Neural cell (in vitro differentiated cells): ENCODE measurements at regions not wholly inside any gene's neighbourhood (a gene's known extent, or its start where the extent isn't known, plus 50 kb on each side); places are given as distances from the start of the nearest gene placed in this dataset.

ENCODE experiments used
- H2AFZ ChIP-seq: fragments of 200-600, 300-800 bp; sonication (generic), shearing (Covaris generic); 2 replicates; pipeline ENCODE4 v1.6.0; 2014; ENCODE audit warnings: low read depth, mild to moderate bottlenecking, antibody characterized with exemption, low read length, moderate library complexity
- H3F3A ChIP-seq: fragments of 200-600 bp; shearing (Covaris generic); 2 replicates; pipeline ENCODE4 v1.6.1; 2016; ENCODE audit warnings: mild to moderate bottlenecking, moderate library complexity, mixed read lengths, antibody characterized with exemption, low read length; ENCODE audit not compliant: insufficient read depth, poor library complexity, severe bottlenecking
- H3K27ac ChIP-seq: fragments of 200-600, 300-800 bp; sonication (generic), shearing (Covaris generic); 2 replicates; pipeline ENCODE4 v1.5.1; 2014; ENCODE audit warnings: mild to moderate bottlenecking, low read length, moderate library complexity
- H3K27me3 ChIP-seq: fragments of 300-800, 200-600 bp; sonication (generic), shearing (Covaris generic); 2 replicates; pipeline ENCODE4 v1.6.0; 2014; ENCODE audit warnings: mild to moderate bottlenecking, low read depth, low read length, moderate library complexity; ENCODE audit not compliant: insufficient read depth
- H3K36me3 ChIP-seq: fragments of 300-800, 200-600 bp; sonication (generic), shearing (Covaris generic); 2 replicates; pipeline ENCODE4 v1.5.1; 2014; ENCODE audit warnings: mild to moderate bottlenecking, antibody characterized with exemption, low read length, moderate library complexity; ENCODE audit not compliant: insufficient read depth
- H3K4me2 ChIP-seq: fragments of 300-800, 200-600 bp; sonication (generic), shearing (Covaris generic); 2 replicates; pipeline ENCODE4 v1.6.0; 2014; ENCODE audit warnings: mild to moderate bottlenecking, low read length
- H3K4me3 ChIP-seq: fragments of 300-800, 200-600 bp; sonication (generic), shearing (Covaris generic); 2 replicates; pipeline ENCODE4 v1.5.1; 2014; ENCODE audit warnings: mild to moderate bottlenecking, low read length, moderate library complexity
- H3K79me2 ChIP-seq: fragments of 200-600 bp; shearing (Covaris generic); replicated peaks from 2 replicates; pipeline ENCODE4 v1.6.0; 2014; ENCODE audit warnings: mild to moderate bottlenecking, low read length, moderate library complexity; ENCODE audit not compliant: insufficient read depth
- H3K9ac ChIP-seq: fragments of 300-800, 200-600 bp; sonication (generic), shearing (Covaris generic); 2 replicates; pipeline ENCODE4 v1.6.1; 2016; ENCODE audit warnings: mild to moderate bottlenecking, low read length, mixed read lengths
- H3K9me2 ChIP-seq: fragments of 200-600 bp; shearing (Covaris generic); 2 replicates; pipeline ENCODE4 v1.6.1; 2016; ENCODE audit warnings: mild to moderate bottlenecking, low read length, mixed read lengths; ENCODE audit not compliant: insufficient read depth
- H3K9me3 ChIP-seq: fragments of 200-600, 300-800 bp; sonication (generic), shearing (Covaris generic); 2 replicates; pipeline ENCODE4 v1.6.1; 2016; ENCODE audit warnings: mild to moderate bottlenecking, mixed run types, low read length, moderate library complexity, mixed read lengths
- H4K20me1 ChIP-seq: fragments of 200-600 bp; shearing (Covaris generic); 2 replicates; pipeline ENCODE4 v1.6.1; 2016; ENCODE audit warnings: mild to moderate bottlenecking, mixed run types; ENCODE audit not compliant: insufficient read depth
- EP300 ChIP-seq: fragments of 450-650 bp; conservative IDR thresholded peaks from 2 replicates; pipeline ENCODE4 v1.6.1; 2014; ENCODE audit warnings: antibody characterized with exemption, mild to moderate bottlenecking, moderate library complexity; ENCODE audit not compliant: poor library complexity, severe bottlenecking
- EZH2 ChIP-seq: fragments of 200-600, 300-800 bp; shearing (Covaris generic), sonication (generic); IDR thresholded peaks from 2 replicates; pipeline ENCODE4 v1.6.1; 2014; ENCODE audit warnings: antibody characterized with exemption, low read length, borderline replicate concordance, mild to moderate bottlenecking; ENCODE audit not compliant: insufficient read depth, poor library complexity, severe bottlenecking
- MXI1 ChIP-seq: fragments of 450-650 bp; conservative IDR thresholded peaks from 2 replicates; pipeline ENCODE4 v1.6.1; 2014; ENCODE audit warnings: antibody characterized with exemption, mild to moderate bottlenecking; ENCODE audit not compliant: poor library complexity, severe bottlenecking
- POLR2AphosphoS5 ChIP-seq: IDR thresholded peaks from 2 replicates; pipeline ENCODE4 v1.6.1; 2012
- RAD21 ChIP-seq: fragments of 450-650 bp; conservative IDR thresholded peaks from 2 replicates; pipeline ENCODE4 v1.6.1; 2014; ENCODE audit warnings: antibody characterized with exemption, mild to moderate bottlenecking, moderate library complexity
- SMC3 ChIP-seq: fragments of 450-650 bp; conservative IDR thresholded peaks from 2 replicates; pipeline ENCODE4 v1.6.1; 2014; ENCODE audit warnings: antibody characterized with exemption, mild to moderate bottlenecking, moderate library complexity; ENCODE audit not compliant: poor library complexity
- TAF1 ChIP-seq: IDR thresholded peaks from 2 replicates; pipeline ENCODE4 v1.6.1; 2012; ENCODE audit warnings: low read depth
- TF ChIP-seq, protein P1 (sequence below): IDR thresholded peaks from 2 replicates; pipeline ENCODE4 v1.6.1; 2012; ENCODE audit warnings: borderline replicate concordance
- TF ChIP-seq, protein P2 (sequence below): fragments of 450-650 bp; IDR thresholded peaks from 2 replicates; pipeline ENCODE4 v1.5.1; 2014; ENCODE audit warnings: antibody characterized with exemption, mild to moderate bottlenecking, moderate library complexity; ENCODE audit not compliant: poor library complexity, severe bottlenecking

DNA sequence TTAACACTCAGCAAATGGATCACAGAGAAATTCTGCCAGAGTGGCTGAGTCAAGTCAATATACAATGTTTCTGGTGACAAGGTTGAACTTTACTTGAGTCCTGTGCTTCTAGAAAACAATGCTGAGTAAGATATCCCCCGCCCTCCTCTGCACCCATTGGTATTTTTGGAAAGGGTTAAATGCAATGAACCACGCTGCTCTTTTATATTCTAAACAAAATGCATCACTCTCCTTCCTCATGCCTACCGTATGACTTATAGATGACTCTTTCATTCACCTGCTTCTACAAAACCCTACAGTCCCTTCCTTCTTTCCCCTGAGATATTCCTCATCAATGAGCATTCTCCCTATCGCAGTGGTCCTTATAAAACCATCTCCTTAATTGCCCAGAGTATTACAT is 168.8 kb downstream of the TXNL1 start:
- Histone ChIP-seq H3K4me3 (no peak overlapping the region), H3K4me2 (no peak overlapping the region), H3K9me2 (no peaks in the 10 kb centered on the region), H3K9ac (no peak overlapping the region), H3K9me3 (no peaks in the 10 kb centered on the region), H3K27me3 (no peaks in the 10 kb centered on the region), H3K79me2 (no peaks in the 10 kb centered on the region), H4K20me1 (no peaks in the 10 kb centered on the region), H3K27ac (no peak overlapping the region), H3F3A (no peaks in the 10 kb centered on the region), H2AFZ (no peak overlapping the region), H3K36me3 (no peaks in the 10 kb centered on the region)
- TF ChIP-seq POLR2AphosphoS5 (no peak), EZH2 (no peak), SMC3 (no peak), TAF1 (no peak), EP300 (no peak), MXI1 (no peak), RAD21 (no peak)
- TF ChIP-seq, protein P1, sequence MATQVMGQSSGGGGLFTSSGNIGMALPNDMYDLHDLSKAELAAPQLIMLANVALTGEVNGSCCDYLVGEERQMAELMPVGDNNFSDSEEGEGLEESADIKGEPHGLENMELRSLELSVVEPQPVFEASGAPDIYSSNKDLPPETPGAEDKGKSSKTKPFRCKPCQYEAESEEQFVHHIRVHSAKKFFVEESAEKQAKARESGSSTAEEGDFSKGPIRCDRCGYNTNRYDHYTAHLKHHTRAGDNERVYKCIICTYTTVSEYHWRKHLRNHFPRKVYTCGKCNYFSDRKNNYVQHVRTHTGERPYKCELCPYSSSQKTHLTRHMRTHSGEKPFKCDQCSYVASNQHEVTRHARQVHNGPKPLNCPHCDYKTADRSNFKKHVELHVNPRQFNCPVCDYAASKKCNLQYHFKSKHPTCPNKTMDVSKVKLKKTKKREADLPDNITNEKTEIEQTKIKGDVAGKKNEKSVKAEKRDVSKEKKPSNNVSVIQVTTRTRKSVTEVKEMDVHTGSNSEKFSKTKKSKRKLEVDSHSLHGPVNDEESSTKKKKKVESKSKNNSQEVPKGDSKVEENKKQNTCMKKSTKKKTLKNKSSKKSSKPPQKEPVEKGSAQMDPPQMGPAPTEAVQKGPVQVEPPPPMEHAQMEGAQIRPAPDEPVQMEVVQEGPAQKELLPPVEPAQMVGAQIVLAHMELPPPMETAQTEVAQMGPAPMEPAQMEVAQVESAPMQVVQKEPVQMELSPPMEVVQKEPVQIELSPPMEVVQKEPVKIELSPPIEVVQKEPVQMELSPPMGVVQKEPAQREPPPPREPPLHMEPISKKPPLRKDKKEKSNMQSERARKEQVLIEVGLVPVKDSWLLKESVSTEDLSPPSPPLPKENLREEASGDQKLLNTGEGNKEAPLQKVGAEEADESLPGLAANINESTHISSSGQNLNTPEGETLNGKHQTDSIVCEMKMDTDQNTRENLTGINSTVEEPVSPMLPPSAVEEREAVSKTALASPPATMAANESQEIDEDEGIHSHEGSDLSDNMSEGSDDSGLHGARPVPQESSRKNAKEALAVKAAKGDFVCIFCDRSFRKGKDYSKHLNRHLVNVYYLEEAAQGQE = no peak
- TF ChIP-seq, protein P2, sequence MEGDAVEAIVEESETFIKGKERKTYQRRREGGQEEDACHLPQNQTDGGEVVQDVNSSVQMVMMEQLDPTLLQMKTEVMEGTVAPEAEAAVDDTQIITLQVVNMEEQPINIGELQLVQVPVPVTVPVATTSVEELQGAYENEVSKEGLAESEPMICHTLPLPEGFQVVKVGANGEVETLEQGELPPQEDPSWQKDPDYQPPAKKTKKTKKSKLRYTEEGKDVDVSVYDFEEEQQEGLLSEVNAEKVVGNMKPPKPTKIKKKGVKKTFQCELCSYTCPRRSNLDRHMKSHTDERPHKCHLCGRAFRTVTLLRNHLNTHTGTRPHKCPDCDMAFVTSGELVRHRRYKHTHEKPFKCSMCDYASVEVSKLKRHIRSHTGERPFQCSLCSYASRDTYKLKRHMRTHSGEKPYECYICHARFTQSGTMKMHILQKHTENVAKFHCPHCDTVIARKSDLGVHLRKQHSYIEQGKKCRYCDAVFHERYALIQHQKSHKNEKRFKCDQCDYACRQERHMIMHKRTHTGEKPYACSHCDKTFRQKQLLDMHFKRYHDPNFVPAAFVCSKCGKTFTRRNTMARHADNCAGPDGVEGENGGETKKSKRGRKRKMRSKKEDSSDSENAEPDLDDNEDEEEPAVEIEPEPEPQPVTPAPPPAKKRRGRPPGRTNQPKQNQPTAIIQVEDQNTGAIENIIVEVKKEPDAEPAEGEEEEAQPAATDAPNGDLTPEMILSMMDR = no peak

DNA sequence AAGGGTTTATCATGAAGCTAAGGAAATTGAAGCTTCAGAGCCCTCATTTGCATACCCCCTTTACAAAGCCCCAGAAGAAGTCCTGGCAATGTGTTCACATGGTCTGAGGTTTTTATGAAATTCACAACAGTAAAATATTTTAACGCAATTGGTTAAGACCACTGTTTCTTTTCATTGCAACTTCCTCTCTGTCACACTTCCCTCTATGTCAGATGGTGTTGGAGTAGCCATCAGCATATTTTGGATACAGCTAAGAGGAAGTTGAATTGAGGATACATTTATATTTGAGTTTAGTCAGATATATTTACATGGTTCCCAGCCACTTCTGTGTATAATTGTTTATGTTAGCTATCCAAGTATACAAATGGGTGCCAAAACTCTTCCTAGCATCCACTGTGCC is 170.0 kb downstream of the TXNL1 start:
- Histone ChIP-seq H3K79me2 (no peaks in the 10 kb centered on the region), H3K36me3 (no peaks in the 10 kb centered on the region), H3K4me2 (no peak overlapping the region), H4K20me1 (no peaks in the 10 kb centered on the region), H3K4me3 (no peak overlapping the region), H3K9me2 (no peaks in the 10 kb centered on the region), H3K9me3 (no peaks in the 10 kb centered on the region), H2AFZ (no peak overlapping the region), H3K27me3 (no peaks in the 10 kb centered on the region), H3K9ac (no peak overlapping the region), H3K27ac (no peak overlapping the region), H3F3A (no peaks in the 10 kb centered on the region)
- TF ChIP-seq RAD21 (no peak), EZH2 (no peak), EP300 (no peak), POLR2AphosphoS5 (no peak)

DNA sequence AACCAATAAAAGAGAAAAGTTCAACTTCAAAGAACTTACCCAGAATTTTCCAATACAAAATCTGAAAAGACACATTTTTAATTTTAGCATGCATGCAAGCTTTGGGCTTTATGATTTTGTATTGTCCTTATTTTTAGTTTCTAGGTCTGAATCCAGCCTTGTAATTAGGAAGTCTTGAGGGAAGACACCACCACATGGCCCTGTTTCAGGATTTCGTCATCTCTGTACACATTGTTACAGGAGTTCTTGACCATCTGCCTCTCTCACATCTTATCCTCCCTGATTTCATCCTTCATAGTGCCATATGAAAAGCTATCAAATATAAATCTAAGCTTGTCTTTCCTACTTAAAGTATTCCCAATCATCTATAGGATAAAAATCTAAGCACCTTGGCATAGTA is 176.1 kb downstream of the TXNL1 start:
- Histone ChIP-seq H3K4me3 (no peak overlapping the region), H2AFZ (no peak overlapping the region), H3K27me3 (no peaks in the 10 kb centered on the region), H3K4me2 (no peak overlapping the region), H3K79me2 (no peaks in the 10 kb centered on the region), H3K9me3 (no peaks in the 10 kb centered on the region), H4K20me1 (no peaks in the 10 kb centered on the region), H3K27ac (no peak overlapping the region), H3K9ac (no peak overlapping the region), H3K36me3 (no peaks in the 10 kb centered on the region), H3K9me2 (no peaks in the 10 kb centered on the region), H3F3A (no peaks in the 10 kb centered on the region)
- TF ChIP-seq MXI1 (no peak), EP300 (no peak), EZH2 (no peak), SMC3 (no peak), RAD21 (no peak)
- TF ChIP-seq, protein P1 = no peak
